SK-N-SH treated with all-trans-retinoic acid at 6 μM for 48 hours (cell line): ENCODE measurements at regions not wholly inside any gene's neighbourhood (a gene's known extent, or its start where the extent isn't known, plus 50 kb on each side); places are given as distances from the start of the nearest gene placed in this dataset.

Experiments
- ATAC-seq: fragments of 200-7000 bp; cut with Tn5 transposase; 3 replicates; pipeline ENCODE4 v1.9.1; 2020; ENCODE audit warnings: mild to moderate bottlenecking, moderate library complexity
- ARNTL ChIP-seq: fragments of 450-650 bp; formaldehyde crosslinking; IDR thresholded peaks from 2 replicates; pipeline ENCODE4 v1.5.0; 2020; ENCODE audit warnings: low read depth, mild to moderate bottlenecking, moderate library complexity, borderline replicate concordance
- BACH2 ChIP-seq: fragments of 250-450 bp; sonication (Bioruptor Pico); IDR thresholded peaks from 2 replicates; pipeline ENCODE4 v1.9.0; 2021; ENCODE audit warnings: mild to moderate bottlenecking, borderline replicate concordance
- CREB5 ChIP-seq: fragments of 250-450 bp; sonication (Bioruptor Pico); IDR thresholded peaks from 2 replicates; pipeline ENCODE4 v1.5.1; 2020; ENCODE audit warnings: low read depth, mild to moderate bottlenecking, moderate library complexity
- CSDC2 ChIP-seq: fragments of 250-450 bp; sonication (Bioruptor Pico); IDR thresholded peaks from 2 replicates; pipeline ENCODE4 v1.5.0; 2020; ENCODE audit warnings: mild to moderate bottlenecking, moderate library complexity
- ESRRG ChIP-seq: fragments of 250-450 bp; sonication (Bioruptor Pico); IDR thresholded peaks from 2 replicates; pipeline ENCODE4 v1.6.1; 2021; ENCODE audit warnings: mild to moderate bottlenecking
- ISL1 ChIP-seq: fragments of 250-450 bp; sonication (Bioruptor Pico); IDR thresholded peaks from 2 replicates; pipeline ENCODE4 v2.1.2; 2022; ENCODE audit warnings: mild to moderate bottlenecking, moderate library complexity
- OSR1 ChIP-seq: fragments of 250-450 bp; sonication (Bioruptor Pico); IDR thresholded peaks from 2 replicates; pipeline ENCODE4 v1.8.0; 2022; ENCODE audit warnings: moderate library complexity, mild to moderate bottlenecking, inconsistent platforms
- POU6F1 ChIP-seq: fragments of 250-450 bp; sonication (Bioruptor Pico); IDR thresholded peaks from 2 replicates; pipeline ENCODE4 v1.8.0; 2021; ENCODE audit warnings: low read depth, mild to moderate bottlenecking, moderate library complexity, borderline replicate concordance
- PPARA ChIP-seq: fragments of 250-450 bp; sonication (Bioruptor Pico); IDR thresholded peaks from 2 replicates; pipeline ENCODE4 v1.5.0; 2020; ENCODE audit warnings: mild to moderate bottlenecking, borderline replicate concordance
- RARB ChIP-seq: fragments of 250-450 bp; sonication (Bioruptor Pico); IDR thresholded peaks from 2 replicates; pipeline ENCODE4 v1.8.0; 2021; ENCODE audit warnings: mild to moderate bottlenecking, moderate library complexity
- SNAI2 ChIP-seq: fragments of 250-450 bp; sonication (Bioruptor Pico); IDR thresholded peaks from 2 replicates; pipeline ENCODE4 v1.5.0; 2020; ENCODE audit warnings: mild to moderate bottlenecking, moderate library complexity
- TCF4 ChIP-seq: fragments of 250-450 bp; sonication (Bioruptor Pico); IDR thresholded peaks from 2 replicates; pipeline ENCODE4 v1.8.0; 2021; ENCODE audit warnings: mild to moderate bottlenecking, moderate library complexity, borderline replicate concordance
- TOX ChIP-seq: fragments of 250-450 bp; sonication (Bioruptor Pico); IDR thresholded peaks from 2 replicates; pipeline ENCODE4 v1.8.0; 2021; ENCODE audit warnings: mild to moderate bottlenecking, moderate library complexity, borderline replicate concordance
- ZFP3 ChIP-seq: fragments of 250-450 bp; sonication (Bioruptor Pico); IDR thresholded peaks from 2 replicates; pipeline ENCODE4 v1.5.0; 2020; ENCODE audit warnings: mild to moderate bottlenecking, moderate library complexity
- ZNF565 ChIP-seq: fragments of 450-650 bp; formaldehyde crosslinking; conservative IDR thresholded peaks from 2 replicates; pipeline ENCODE4 v1.5.0; 2020; ENCODE audit warnings: low read depth, mild to moderate bottlenecking, moderate library complexity
- ZNF70 ChIP-seq: fragments of 450-650 bp; formaldehyde crosslinking; IDR thresholded peaks from 2 replicates; pipeline ENCODE4 v1.5.0; 2020; ENCODE audit warnings: mild to moderate bottlenecking, moderate library complexity
- ZNF8 ChIP-seq: fragments of 450-650 bp; formaldehyde crosslinking; IDR thresholded peaks from 2 replicates; pipeline ENCODE4 v1.5.0; 2020; ENCODE audit warnings: mild to moderate bottlenecking, moderate library complexity
- TF ChIP-seq, protein P1 (sequence below): fragments of 250-450 bp; sonication (Bioruptor Pico); IDR thresholded peaks from 2 replicates; pipeline ENCODE4 v1.8.0; 2020; ENCODE audit warnings: mild to moderate bottlenecking, moderate library complexity, borderline replicate concordance

DNA sequence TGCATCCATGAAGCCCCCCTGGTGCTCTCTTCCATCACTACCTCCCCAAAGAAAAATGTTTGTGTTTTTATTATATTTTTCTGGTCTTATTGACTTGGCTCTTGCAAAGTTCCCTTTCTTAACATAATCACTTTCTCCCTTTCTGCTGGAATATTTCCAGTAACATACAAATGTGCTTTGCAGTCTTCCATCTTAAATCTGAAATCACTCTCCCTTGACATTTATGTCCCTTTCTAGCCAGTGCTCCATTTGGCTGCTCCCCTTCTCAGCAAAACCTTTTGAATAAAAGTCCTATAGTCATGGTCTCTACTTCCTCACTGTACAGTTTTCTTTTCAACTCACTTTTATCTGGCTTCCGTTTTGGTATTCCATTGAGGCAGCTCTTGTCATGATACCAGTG is 118.8 kb downstream of the SNAPC1 start:
- no peak for TF ChIP-seq ESRRG (CRISPR knock-in tag)
- TF ChIP-seq ZNF70 (CRISPR knock-in tag), result no peak
- TF ChIP-seq SNAI2, result no peak
- no peak for TF ChIP-seq CREB5 (CRISPR knock-in tag)
- TF ChIP-seq RARB (CRISPR knock-in tag), result no peak
- TF ChIP-seq, all 23 proteins: peak for 0
- no peak for ATAC-seq

DNA sequence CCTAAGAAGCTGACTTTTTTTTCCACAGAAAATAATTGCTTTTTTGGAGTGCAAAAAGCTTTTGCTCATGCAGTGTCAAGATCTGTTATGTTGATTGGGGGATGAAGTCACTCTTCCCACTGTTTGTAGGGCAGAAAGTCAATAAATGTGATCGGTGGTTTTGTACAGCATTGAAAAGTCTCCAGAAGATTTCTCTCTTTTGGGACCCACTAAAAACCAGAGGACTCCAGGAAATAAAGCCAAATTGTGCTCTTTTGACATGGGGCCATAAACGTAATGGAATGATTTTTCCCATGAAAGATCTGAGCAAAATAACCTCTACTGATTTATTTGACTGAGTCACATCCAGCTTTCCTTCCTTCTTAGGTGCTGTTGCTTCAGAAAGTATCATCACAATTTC is 122.5 kb downstream of the SNAPC1 start:
- no peak for TF ChIP-seq TOX (CRISPR knock-in tag)
- TF ChIP-seq OSR1 (CRISPR knock-in tag), result no peak
- TF ChIP-seq ISL1, result no peak
- no peak for TF ChIP-seq CSDC2
- TF ChIP-seq CREB5 (CRISPR knock-in tag), result no peak
- TF ChIP-seq, protein P1, sequence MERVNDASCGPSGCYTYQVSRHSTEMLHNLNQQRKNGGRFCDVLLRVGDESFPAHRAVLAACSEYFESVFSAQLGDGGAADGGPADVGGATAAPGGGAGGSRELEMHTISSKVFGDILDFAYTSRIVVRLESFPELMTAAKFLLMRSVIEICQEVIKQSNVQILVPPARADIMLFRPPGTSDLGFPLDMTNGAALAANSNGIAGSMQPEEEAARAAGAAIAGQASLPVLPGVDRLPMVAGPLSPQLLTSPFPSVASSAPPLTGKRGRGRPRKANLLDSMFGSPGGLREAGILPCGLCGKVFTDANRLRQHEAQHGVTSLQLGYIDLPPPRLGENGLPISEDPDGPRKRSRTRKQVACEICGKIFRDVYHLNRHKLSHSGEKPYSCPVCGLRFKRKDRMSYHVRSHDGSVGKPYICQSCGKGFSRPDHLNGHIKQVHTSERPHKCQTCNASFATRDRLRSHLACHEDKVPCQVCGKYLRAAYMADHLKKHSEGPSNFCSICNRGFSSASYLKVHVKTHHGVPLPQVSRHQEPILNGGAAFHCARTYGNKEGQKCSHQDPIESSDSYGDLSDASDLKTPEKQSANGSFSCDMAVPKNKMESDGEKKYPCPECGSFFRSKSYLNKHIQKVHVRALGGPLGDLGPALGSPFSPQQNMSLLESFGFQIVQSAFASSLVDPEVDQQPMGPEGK (CRISPR knock-in tag), result no peak
- no peak for TF ChIP-seq TCF4
- no peak for TF ChIP-seq ZNF70 (CRISPR knock-in tag)
- no peak for TF ChIP-seq BACH2
- no peak for TF ChIP-seq PPARA (CRISPR knock-in tag)
- no peak for ATAC-seq

- ATAC-seq, result no peak
- no peak for TF ChIP-seq SNAI2
- TF ChIP-seq TOX (CRISPR knock-in tag), result no peak
- TF ChIP-seq BACH2, result no peak
- TF ChIP-seq TCF4, result no peak
- TF ChIP-seq POU6F1 (CRISPR knock-in tag), result no peak
- TF ChIP-seq OSR1 (CRISPR knock-in tag), result no peak
- no peak for TF ChIP-seq ZNF70 (CRISPR knock-in tag)
- TF ChIP-seq ZNF8, result no peak
- TF ChIP-seq ZNF565 (CRISPR knock-in tag), result no peak
- no peak for TF ChIP-seq ZFP3 (CRISPR knock-in tag)
- no peak for TF ChIP-seq ARNTL (CRISPR knock-in tag)
- TF ChIP-seq CSDC2, result no peak
- TF ChIP-seq, protein P1 (CRISPR knock-in tag), result no peak
- TF ChIP-seq ESRRG (CRISPR knock-in tag), result no peak
These were observed 123.2 kb downstream of the SNAPC1 start for GRCh38 chr14:61885203-61885961.

GRCh38 chr14:61887628-61888027 is 125.4 kb downstream of the SNAPC1 start:
- no peak for TF ChIP-seq POU6F1 (CRISPR knock-in tag)
- ATAC-seq, result no peak
